Urothelium cell line (cell line): ENCODE measurements at regions not wholly inside any gene's neighbourhood (a gene's known extent, or its start where the extent isn't known, plus 50 kb on each side); places are given as distances from the start of the nearest gene placed in this dataset.
"Not testable (repeated sequence)": the region's sequence is repeated elsewhere in the genome, so short reads cannot be mapped to it uniquely, and the experiment has no call there.

Experiments
- DNase-seq: peaks from one replicate; pipeline ENCODE4 v3.0.0; 2011; ENCODE audit warnings: low spot score, mixed read lengths
- FAIRE-seq: peaks from 2 replicates; lab custom pipeline; 2011; peaks lifted over from hg19 to GRCh38; lab: Jason Lieb, UNC

- DNase-seq (no peak), FAIRE-seq (no peak)
Observed at GRCh38 chr3:152578769-152579168, 256.2 kb upstream of the P2RY1 start.

GRCh38 chr3:152581951-152582350 is 253.0 kb upstream of the P2RY1 start:
- DNase-seq = no peak
- FAIRE-seq = no peak

GRCh38 chr3:152583963-152584362 is 251.0 kb upstream of the P2RY1 start:
- FAIRE-seq (no peak), DNase-seq (no peak)

- FAIRE-seq (no peak), DNase-seq (no peak)
Observed at GRCh38 chr3:152586974-152587373, 248.0 kb upstream of the P2RY1 start.

- DNase-seq = no peak
- no peak for FAIRE-seq
Observed at GRCh38 chr3:152587861-152588260, 247.1 kb upstream of the P2RY1 start.

GRCh38 chr3:152589644-152590043 is 245.3 kb upstream of the P2RY1 start:
- FAIRE-seq (no peak), DNase-seq (no peak)

GRCh38 chr3:152591515-152591914 is 243.4 kb upstream of the P2RY1 start:
- DNase-seq (no peak), FAIRE-seq (no peak)

- FAIRE-seq (no peak), DNase-seq (no peak)
Observed at GRCh38 chr3:152593242-152593641, 241.7 kb upstream of the P2RY1 start.

- no peak for DNase-seq
- FAIRE-seq = no peak
Observed at GRCh38 chr3:152595975-152596821, 238.7 kb upstream of the P2RY1 start.

GRCh38 chr3:152596832-152597231 is 238.1 kb upstream of the P2RY1 start:
- DNase-seq, FAIRE-seq: not testable (repeated sequence)

GRCh38 chr3:152606146-152606545 is 228.8 kb upstream of the P2RY1 start:
- DNase-seq (no peak), FAIRE-seq (no peak)

GRCh38 chr3:152607179-152607578 is 227.8 kb upstream of the P2RY1 start:
- DNase-seq (no peak), FAIRE-seq (no peak)

GRCh38 chr3:152608696-152609594 is 226.0 kb upstream of the P2RY1 start:
- DNase-seq = no peak
- no peak for FAIRE-seq

- DNase-seq (no peak), FAIRE-seq (no peak)
Observed at GRCh38 chr3:152609891-152610290, 225.0 kb upstream of the P2RY1 start.

GRCh38 chr3:152610622-152611021 is 224.3 kb upstream of the P2RY1 start:
- no peak for FAIRE-seq
- DNase-seq = no peak

GRCh38 chr3:152611905-152612304 is 223.0 kb upstream of the P2RY1 start:
- no peak for FAIRE-seq

GRCh38 chr3:152613851-152614250 is 221.1 kb upstream of the P2RY1 start:
- no peak for DNase-seq
- FAIRE-seq = no peak

More at GRCh38 chr3:152611905-152612304, 223.0 kb upstream of the P2RY1 start:
- no peak for DNase-seq

GRCh38 chr3:152615681-152616080 is 219.2 kb upstream of the P2RY1 start:
- FAIRE-seq (no peak), DNase-seq (no peak)

- FAIRE-seq = no peak
- no peak for DNase-seq
Observed at GRCh38 chr3:152617609-152618008, 217.3 kb upstream of the P2RY1 start.

GRCh38 chr3:152618529-152618928 is 216.4 kb upstream of the P2RY1 start:
- DNase-seq (no peak), FAIRE-seq (no peak)

- DNase-seq (no peak), FAIRE-seq (no peak)
Observed at GRCh38 chr3:152619691-152620090, 215.2 kb upstream of the P2RY1 start.

GRCh38 chr3:152620395-152620794 is 214.5 kb upstream of the P2RY1 start:
- no peak for FAIRE-seq
- DNase-seq = no peak
